HUDEP-2 (cell line): ENCODE measurements at regions not wholly inside any gene's neighbourhood (a gene's known extent, or its start where the extent isn't known, plus 50 kb on each side); places are given as distances from the start of the nearest gene placed in this dataset.

Experiments used
- DNase-seq, 76 experiments: peaks; one replicate each; lab custom pipeline; 2025; ENCODE audit not compliant: unreplicated experiment in 76 of 76; lab: John Stamatoyannopoulos, UW

GRCh38 chr1:29974316-29974724, 738.0 kb downstream of the PTPRU start:
- no peak for DNase-seq

DNA sequence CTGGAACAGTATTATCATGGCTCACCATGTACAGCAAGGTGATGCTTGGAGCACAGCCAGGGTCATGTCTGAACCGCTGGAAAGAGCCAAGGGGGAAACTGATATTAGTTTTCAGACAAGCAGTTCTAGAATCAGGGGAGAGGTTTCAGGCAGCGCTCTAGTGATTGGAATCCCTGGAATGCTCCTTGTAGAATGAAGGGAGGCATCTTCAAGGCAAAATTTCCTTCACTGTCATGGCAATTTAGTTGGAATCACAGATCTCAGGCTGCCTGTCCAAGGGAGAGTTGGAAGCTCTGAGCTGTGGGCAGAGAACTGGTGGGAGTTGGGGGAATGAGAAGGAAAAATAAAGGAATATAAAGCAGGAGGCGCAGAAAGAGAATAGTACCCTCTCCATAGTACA, 737.1 kb downstream of the PTPRU start:
- no peak for DNase-seq

GRCh38 chr1:29972421-29973053, 736.2 kb downstream of the PTPRU start:
- no peak for DNase-seq

DNA sequence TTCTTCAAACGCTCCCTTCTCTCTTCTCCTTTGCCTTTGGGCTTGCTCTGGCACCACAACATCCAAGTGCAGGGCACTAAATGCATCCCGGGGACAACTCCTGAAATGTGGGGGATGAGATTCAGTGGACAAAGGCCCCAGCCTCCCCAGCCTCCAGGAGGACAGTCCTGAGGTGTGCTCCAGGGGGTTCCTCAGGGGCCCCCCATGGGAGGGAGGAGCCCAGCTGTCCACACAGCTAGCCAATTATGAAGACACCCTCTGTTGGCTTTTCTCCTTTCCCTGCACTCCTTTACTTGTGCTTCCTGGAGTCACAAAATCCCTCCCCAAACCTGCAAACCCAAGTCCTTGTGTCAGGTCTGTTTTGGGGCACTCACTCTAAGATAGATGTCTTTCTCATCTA, 735.4 kb downstream of the PTPRU start:
- DNase-seq: no peak

DNA sequence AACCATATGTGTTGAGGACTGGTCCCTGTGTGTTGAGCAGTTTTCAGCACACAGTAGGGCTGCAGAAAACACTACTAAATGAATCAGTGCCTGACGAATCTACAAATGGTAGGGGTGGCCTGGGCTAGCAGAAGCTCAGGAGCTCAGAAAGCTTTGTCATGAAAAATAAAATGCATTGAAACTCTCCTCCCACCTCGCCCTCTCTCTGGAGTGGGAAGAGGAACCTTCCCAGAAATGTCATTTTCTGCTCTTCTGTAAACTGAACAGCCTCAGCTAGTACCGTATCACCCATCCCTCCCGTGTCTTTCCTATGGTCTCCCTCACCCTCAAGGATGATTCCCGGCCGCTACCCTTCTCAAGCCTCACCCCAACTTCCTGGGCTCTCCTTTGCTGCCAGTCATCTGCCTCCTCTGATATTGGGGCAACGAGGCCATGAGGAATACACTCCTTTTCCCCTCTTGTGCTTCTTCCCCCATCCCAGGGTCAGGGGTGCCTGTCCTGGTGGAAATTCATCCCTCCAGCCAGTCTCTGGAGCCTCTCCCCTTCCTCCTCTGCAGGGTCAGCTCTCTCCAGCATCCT, 734.5 kb downstream of the PTPRU start:
- no peak for DNase-seq

GRCh38 chr1:29969576-29969975, 733.3 kb downstream of the PTPRU start:
- no peak for DNase-seq

DNA sequence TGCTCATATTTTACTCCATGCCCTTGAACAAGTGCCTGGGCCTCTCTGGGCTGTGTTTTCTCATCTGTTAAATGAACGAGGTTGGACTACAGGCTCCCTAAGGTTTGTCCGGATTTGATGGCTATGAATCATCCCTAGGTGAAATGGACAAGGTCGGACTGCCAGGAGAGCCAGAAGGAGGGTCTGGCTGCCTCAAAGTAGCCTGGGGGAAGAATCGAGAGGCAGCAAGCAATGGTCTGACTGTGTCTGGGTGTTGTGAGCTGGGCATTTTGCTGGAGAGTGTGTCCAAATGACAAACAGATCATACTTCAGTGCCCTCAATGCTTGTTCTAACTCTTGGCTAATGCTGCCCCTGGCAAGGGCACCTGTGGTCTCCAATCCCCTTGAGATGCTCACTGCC, 730.9 kb downstream of the PTPRU start:
- no peak for DNase-seq

- no peak for DNase-seq
These were observed 730.3 kb downstream of the PTPRU start for GRCh38 chr1:29966526-29967045.

DNA sequence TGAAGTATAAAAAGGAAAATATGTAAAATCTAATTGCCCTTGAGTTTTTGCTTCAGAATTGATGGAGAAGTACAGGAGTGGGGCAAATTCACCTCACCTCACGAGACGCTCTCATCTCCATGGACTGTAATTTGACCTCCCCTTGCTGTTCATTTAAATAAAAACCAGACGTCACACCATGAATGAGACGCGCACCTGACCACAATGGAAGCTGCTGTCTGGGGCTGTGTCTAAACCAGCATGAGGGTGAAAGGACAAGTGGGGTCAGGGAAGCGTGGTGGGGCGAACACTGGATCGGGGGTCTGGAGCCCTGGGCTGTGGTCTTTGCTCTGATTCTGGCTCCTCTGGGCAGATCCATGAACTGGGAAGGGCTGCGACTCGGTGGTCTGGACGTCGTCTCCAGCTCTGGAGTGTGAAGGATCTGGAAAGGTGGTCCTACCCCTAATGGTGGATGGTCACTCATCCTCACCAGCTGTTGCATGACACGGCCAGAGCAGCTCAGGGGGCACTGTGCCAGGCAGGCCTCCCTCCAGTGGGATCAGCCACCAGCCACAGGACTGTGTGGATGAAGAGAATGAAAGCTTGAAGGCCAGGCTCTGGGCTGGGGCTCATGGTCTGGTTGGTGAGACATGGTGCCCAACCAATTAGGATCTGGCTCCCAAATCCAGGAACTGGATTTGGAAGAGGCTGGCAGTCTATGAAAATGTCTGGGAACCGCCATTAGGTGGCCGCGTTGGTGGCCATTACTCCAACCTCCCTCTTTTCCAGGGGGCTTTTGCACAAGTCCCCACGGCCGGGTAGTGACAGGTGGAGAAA, 728.6 kb downstream of the PTPRU start:
- no peak for DNase-seq

GRCh38 chr1:29963946-29964345, 727.6 kb downstream of the PTPRU start:
- DNase-seq: no peak

GRCh38 chr1:29962831-29963247, 726.5 kb downstream of the PTPRU start:
- DNase-seq: no peak

DNA sequence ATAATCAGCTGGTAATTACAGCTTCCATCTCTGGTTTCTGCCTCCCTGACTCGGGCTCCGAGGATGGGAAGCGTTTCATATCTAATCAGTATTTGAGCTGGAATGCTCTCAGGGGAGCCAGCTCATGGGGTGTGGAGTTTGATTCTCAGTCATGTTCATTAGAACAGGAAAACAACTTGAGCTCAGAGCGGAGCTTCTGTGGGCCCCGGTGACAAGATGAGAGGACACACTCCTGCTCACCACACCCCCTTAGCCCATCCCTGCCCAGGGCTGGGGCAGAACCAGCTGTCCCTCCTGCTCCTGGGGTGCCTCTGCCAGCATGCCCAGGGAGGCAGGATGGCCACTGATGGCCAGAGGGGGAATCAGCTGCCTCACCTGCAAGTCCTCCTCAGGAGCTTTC, 726.0 kb downstream of the PTPRU start:
- no peak for DNase-seq

GRCh38 chr1:29961293-29962059, 725.2 kb downstream of the PTPRU start:
- DNase-seq: no peak

DNA sequence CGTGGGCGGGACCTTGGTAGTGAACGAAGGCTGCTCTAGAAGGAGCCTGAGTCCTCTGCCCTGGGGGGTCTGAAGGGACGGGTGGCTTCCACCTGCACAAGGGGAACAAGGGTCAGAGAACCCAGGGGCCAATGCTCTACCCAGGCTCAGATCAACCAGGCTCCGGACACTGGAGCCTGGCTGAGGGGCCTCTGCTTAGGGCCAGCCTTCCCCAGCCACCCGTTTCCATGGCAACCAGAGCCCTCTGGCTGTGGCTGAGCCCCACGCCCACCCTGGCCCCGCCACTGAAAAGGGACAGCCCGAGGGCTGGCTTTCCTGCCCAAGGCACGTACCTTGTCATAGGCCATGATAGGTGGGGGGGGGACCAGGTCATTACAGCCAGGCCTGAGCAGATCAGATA, 724.6 kb downstream of the PTPRU start:
- DNase-seq: no peak

GRCh38 chr1:29960156-29960755, 723.9 kb downstream of the PTPRU start:
- no peak for DNase-seq

DNA sequence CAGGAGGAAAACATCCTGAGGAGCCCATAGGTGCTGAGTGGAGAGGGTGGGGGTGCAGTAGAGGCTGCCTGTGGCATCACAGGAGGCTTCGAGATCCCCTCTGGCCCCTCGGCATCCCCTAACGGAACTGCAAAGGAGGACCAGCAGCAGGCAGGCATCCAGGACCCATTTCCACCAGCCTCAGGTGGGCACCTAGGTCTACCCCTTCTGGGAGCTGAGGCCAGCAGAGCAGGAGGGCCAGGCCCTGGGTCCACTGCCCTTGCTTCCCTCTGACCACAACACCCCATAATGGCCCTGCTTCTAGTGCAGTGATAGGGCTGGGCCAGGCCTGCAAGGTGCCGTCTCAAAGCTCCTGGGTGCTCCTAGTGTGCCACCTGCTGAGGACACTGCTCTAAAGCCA, 723.0 kb downstream of the PTPRU start:
- DNase-seq: no peak

- no peak for DNase-seq
These were observed 721.9 kb downstream of the PTPRU start for GRCh38 chr1:29958271-29958670.

GRCh38 chr1:29956349-29957030, 720.2 kb downstream of the PTPRU start:
- DNase-seq: no peak

DNA sequence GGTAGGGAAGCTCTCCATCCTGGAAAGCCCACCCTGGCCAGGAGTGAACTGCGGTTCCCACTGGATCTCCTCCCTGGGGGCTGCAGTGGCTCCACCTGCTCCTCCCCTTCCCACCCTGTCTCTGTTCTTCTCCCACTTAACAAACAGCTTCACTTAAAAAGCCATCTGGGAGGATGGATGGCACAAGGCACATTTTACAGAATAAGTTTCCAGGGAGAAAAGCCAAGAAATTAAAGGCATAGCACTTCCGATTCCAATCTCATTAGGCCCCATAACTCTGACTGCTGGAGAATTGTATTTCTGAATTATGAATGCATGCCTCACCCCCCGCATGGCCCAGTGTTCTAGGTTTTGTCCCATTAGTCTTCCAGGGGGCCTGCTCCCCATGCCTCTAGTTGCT, 718.3 kb downstream of the PTPRU start:
- no peak for DNase-seq

DNA sequence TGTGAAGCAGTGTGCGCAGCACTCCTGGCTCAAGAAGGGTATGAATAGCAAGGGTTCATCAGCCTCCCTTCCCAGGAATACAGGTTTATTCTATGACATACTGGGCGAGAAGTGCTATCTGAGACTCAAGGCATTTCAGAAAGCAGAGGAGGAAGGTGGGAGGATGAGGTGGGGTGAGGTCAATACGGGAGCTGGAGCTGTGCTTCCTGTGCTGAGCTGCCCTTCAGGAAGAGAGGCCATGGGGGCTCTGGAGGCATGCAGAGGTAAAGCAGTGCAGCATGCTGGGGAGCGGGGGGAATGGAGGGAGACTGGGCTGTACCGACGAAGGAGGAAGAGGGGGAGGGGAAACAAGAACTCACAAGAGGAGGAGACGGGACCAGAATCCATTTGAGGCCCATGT, 717.6 kb downstream of the PTPRU start:
- DNase-seq: no peak
